Ishikawa (cell line): ENCODE measurements at regions not wholly inside any gene's neighbourhood (a gene's known extent, or its start where the extent isn't known, plus 50 kb on each side); places are given as distances from the start of the nearest gene placed in this dataset.

Source experiments
- CEBPB ChIP-seq: IDR thresholded peaks from 2 replicates; pipeline ENCODE4 v1.6.1; 2012
- CREB1 ChIP-seq: IDR thresholded peaks from 2 replicates; pipeline ENCODE4 v1.6.1; 2012; ENCODE audit warnings: low read depth
- EGR1 ChIP-seq: IDR thresholded peaks from 2 replicates; pipeline ENCODE4 v1.6.1; 2012
- EP300 ChIP-seq: IDR thresholded peaks from 2 replicates; pipeline ENCODE4 v1.6.1; 2012; ENCODE audit warnings: borderline replicate concordance
- FOXM1 ChIP-seq: IDR thresholded peaks from 2 replicates; pipeline ENCODE4 v1.6.1; 2012; ENCODE audit warnings: low read depth, borderline replicate concordance
- NFIC ChIP-seq: IDR thresholded peaks from 2 replicates; pipeline ENCODE4 v1.6.1; 2012
- RAD21 ChIP-seq: IDR thresholded peaks from 2 replicates; pipeline ENCODE4 v1.6.1; 2012; ENCODE audit warnings: low read depth
- TAF1 ChIP-seq: IDR thresholded peaks from 2 replicates; pipeline ENCODE4 v1.6.1; 2012; ENCODE audit warnings: low read depth, mild to moderate bottlenecking
- TCF12 ChIP-seq: IDR thresholded peaks from 2 replicates; pipeline ENCODE4 v1.6.1; 2012; ENCODE audit warnings: low read depth
- TEAD4 ChIP-seq: IDR thresholded peaks from 2 replicates; pipeline ENCODE4 v1.6.1; 2012
- YY1 ChIP-seq: IDR thresholded peaks from 2 replicates; pipeline ENCODE4 v1.6.1; 2012; ENCODE audit warnings: low read depth
- ZBTB7A ChIP-seq: IDR thresholded peaks from 2 replicates; pipeline ENCODE4 v1.6.1; 2012; ENCODE audit warnings: low read depth
- TF ChIP-seq, protein P1 (sequence below): IDR thresholded peaks from 2 replicates; pipeline ENCODE4 v1.6.1; 2012
- TF ChIP-seq, protein P2 (sequence below): IDR thresholded peaks from 2 replicates; pipeline ENCODE4 v1.6.1; 2012
- TF ChIP-seq, protein P3 (sequence below): IDR thresholded peaks from 2 replicates; pipeline ENCODE4 v1.6.1; 2012; ENCODE audit warnings: low read depth, mild to moderate bottlenecking

DNA sequence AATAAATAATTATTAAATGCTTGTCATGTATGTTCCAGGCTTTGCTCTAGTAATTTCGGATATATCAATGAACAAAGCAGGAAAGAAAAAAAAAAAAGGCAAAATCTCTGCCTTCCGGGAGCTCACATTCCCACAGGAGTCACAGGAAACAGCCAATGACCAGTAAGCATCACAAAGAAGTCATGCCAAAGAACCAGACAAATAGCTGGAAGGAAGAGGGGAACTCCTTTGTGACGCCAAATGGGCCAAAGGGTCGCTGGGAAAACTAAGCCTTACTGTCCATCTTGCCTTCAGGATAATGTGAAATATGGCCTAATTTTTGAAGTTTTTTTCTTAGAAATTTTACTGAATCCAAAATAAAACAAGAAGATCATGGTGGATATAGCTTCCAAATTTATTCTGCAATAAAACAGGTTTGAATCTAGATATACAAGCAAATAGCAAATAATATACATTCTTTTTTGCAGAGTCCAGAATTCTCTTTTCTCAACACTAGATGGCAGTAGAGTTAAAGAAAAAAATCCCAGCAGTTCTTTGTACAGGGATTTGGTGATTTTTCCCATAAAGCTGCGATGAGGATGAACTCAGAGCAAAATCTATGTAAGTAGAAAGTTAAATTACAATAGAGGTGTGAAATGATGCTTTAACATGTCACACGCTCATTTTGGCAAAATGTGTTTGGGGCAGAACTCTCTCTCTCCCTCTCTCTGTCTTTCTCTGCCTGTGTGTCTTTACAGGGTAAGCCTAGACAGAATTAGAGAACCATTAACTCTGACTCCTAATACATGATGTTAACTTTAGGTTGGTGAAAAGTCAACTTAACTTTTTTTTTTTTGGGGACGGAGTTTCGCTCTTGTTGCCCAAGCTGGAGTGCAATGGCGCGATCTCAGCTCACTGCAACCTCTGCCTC, 60.0 kb upstream of the TUT7 start:
- TF ChIP-seq RAD21 = peak; percentile 55
- no peak for TF ChIP-seq ZBTB7A
- no peak for TF ChIP-seq FOXM1
- TF ChIP-seq, protein P1, sequence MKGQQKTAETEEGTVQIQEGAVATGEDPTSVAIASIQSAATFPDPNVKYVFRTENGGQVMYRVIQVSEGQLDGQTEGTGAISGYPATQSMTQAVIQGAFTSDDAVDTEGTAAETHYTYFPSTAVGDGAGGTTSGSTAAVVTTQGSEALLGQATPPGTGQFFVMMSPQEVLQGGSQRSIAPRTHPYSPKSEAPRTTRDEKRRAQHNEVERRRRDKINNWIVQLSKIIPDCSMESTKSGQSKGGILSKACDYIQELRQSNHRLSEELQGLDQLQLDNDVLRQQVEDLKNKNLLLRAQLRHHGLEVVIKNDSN = no peak

DNA sequence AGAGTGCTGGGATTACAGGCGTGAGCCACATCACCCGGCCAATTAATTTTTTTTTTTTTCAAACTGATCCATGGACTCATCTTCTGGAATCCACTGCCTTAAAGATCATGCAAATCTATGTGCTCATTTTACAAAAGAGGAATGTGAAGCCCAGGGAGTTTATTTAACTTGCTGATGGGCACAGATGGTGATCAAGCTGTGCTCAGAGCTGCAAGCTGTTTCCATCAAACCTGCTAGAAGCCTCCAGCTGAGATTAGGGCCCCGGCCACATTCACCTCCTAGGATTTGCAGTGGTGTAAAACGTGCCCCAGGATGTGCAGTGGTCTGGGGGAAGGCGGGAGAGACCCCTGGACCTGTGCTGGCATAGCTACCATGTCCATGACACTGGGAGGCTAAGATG, 56.1 kb upstream of the TUT7 start:
- TF ChIP-seq CEBPB = no peak
- no peak for TF ChIP-seq CREB1
- TF ChIP-seq NFIC = no peak
- TF ChIP-seq, protein P1 = no peak
- TF ChIP-seq YY1 = no peak
- no peak for TF ChIP-seq EGR1
- TF ChIP-seq ZBTB7A = no peak
- TF ChIP-seq, protein P2, sequence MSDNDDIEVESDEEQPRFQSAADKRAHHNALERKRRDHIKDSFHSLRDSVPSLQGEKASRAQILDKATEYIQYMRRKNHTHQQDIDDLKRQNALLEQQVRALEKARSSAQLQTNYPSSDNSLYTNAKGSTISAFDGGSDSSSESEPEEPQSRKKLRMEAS = no peak
- TF ChIP-seq TAF1 = no peak
- TF ChIP-seq, protein P3, sequence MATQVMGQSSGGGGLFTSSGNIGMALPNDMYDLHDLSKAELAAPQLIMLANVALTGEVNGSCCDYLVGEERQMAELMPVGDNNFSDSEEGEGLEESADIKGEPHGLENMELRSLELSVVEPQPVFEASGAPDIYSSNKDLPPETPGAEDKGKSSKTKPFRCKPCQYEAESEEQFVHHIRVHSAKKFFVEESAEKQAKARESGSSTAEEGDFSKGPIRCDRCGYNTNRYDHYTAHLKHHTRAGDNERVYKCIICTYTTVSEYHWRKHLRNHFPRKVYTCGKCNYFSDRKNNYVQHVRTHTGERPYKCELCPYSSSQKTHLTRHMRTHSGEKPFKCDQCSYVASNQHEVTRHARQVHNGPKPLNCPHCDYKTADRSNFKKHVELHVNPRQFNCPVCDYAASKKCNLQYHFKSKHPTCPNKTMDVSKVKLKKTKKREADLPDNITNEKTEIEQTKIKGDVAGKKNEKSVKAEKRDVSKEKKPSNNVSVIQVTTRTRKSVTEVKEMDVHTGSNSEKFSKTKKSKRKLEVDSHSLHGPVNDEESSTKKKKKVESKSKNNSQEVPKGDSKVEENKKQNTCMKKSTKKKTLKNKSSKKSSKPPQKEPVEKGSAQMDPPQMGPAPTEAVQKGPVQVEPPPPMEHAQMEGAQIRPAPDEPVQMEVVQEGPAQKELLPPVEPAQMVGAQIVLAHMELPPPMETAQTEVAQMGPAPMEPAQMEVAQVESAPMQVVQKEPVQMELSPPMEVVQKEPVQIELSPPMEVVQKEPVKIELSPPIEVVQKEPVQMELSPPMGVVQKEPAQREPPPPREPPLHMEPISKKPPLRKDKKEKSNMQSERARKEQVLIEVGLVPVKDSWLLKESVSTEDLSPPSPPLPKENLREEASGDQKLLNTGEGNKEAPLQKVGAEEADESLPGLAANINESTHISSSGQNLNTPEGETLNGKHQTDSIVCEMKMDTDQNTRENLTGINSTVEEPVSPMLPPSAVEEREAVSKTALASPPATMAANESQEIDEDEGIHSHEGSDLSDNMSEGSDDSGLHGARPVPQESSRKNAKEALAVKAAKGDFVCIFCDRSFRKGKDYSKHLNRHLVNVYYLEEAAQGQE = no peak
- no peak for TF ChIP-seq RAD21
- no peak for TF ChIP-seq TEAD4
- no peak for TF ChIP-seq EP300
- TF ChIP-seq TCF12 = no peak
- TF ChIP-seq FOXM1 = no peak

DNA sequence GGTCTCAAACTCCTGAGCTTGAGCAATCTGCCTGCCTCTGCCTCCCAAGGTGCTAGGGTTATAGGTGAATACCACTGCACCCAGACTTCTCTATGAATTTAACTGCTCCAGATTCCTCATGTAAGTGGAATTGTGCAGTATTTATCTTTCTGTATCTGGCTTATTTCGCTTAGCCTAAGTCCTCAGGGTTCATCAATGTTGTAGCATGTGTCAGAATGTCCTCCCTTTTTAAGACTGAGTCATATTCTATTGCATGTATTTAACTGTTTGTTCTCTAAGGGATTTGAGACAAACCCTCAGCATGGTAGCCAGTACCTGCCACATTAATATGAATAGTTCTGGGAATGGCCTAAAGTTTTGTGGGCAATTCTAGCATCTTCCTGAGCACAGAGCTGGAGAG, 53.9 kb upstream of the TUT7 start:
- no peak for TF ChIP-seq NFIC
- TF ChIP-seq, protein P1 = no peak
- TF ChIP-seq TEAD4 = no peak
- no peak for TF ChIP-seq TCF12
- TF ChIP-seq CREB1 = no peak
- TF ChIP-seq RAD21 = no peak
- no peak for TF ChIP-seq ZBTB7A
- TF ChIP-seq, protein P3 = no peak

DNA sequence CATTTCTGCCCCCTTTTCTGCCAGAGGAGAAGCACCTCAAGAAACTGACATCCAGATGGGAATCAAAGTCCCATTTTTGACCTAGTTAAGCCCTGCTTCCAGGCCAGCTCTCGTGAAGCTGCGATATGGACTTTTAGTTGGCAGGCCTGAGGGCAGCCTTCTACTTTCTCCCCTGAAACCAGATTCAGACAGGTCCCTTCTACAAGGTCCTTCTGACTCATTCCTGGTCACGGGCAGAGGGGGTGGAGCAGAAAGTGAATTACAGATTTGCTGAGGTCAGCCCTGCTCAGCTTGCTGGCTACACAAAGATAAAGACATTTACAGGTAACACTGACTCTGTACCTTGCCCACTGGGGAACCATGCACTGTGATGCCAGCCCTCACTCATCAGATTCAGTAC, 52.8 kb upstream of the TUT7 start:
- no peak for TF ChIP-seq TAF1
- no peak for TF ChIP-seq EGR1

DNA sequence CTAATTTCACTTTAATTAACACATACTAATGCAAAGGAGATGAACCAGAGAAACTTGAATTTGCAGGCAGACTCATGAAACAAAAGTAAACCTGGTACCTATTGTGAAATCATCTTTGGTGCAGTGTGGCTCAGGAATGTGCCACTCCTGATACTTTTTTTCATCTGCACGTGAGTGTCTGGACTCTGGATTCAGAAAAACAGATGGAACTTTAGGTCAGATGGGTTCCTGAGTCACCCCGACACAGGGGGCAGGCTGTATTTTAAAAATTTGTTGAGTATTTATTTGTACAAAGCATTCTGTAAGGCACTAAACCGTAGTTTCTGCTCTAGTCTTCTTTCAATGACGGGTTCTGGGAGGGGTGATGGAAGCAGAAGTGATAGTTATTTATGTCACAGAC, 52.2 kb upstream of the TUT7 start:
- TF ChIP-seq RAD21 (no peak), TCF12 (no peak), ZBTB7A (no peak), TEAD4 (no peak), YY1 (no peak), TAF1 (no peak), NFIC (no peak), EP300 (no peak), FOXM1 (no peak), CEBPB (no peak), CREB1 (no peak), EGR1 (no peak)
- TF ChIP-seq, protein P1 = no peak
- TF ChIP-seq, protein P3 = no peak
- TF ChIP-seq, protein P2 = no peak
